NCI-H2171 treated with DMSO at 0.1 percent for 48 hours (cell line): ENCODE measurements at regions not wholly inside any gene's neighbourhood (a gene's known extent, or its start where the extent isn't known, plus 50 kb on each side); places are given as distances from the start of the nearest gene placed in this dataset.

Experiments used
- DNase-seq: peaks from one replicate; lab custom pipeline; 2025; lab: John Stamatoyannopoulos, UW

GRCh38 chr2:167504695-167505094 lies 616.4 kb downstream of the XIRP2 start:
- DNase-seq: no peak

- DNase-seq: no peak
Observed at GRCh38 chr2:167504061-167504460, 615.8 kb downstream of the XIRP2 start.

DNA sequence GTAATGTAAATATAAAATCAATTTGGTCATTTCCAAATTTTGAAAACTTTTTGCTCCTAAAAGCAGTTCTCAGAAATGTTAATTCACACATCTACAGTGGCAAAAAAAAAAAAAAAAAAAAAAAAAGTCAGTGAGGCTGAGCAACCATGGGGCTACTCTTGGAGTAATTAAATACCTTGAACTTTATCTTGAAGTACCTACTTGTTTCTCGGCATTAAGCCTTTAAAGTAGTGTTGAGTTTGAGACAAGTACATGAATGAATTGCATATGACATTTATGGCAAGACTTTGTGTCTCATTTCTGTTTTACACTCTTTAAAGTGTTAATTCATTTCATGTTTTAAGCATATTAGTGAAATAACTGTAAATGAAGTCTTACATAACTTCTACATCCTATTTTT lies 613.3 kb downstream of the XIRP2 start:
- DNase-seq: no peak

GRCh38 chr2:167493862-167494261 lies 605.6 kb downstream of the XIRP2 start:
- no peak for DNase-seq

- no peak for DNase-seq
Observed at GRCh38 chr2:167492486-167492885, 604.2 kb downstream of the XIRP2 start.

DNA sequence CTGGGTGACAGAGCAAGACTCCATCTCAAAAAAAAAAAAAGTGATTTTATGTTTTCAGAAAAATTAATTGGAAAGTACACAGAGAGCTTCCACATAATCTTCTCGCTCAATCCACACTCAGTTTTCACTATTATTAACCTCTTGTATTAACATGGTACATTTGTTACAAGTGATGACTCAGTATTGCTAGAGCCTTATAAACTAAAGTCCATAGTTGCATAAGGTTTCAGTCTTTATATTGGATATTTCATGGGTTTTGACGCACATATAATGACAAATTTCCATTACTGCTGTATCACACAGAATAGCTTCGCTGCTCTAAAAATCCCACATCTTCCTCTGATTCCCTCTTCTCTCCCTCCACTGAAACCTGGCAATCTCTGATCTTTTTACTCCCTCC lies 603.5 kb downstream of the XIRP2 start:
- no peak for DNase-seq

- DNase-seq: no peak
Observed at GRCh38 chr2:167490455-167490854, 602.2 kb downstream of the XIRP2 start.

- DNase-seq: no peak
Observed at GRCh38 chr2:167489325-167489724, 601.0 kb downstream of the XIRP2 start.

GRCh38 chr2:167487728-167488127 lies 599.4 kb downstream of the XIRP2 start:
- DNase-seq: no peak

DNA sequence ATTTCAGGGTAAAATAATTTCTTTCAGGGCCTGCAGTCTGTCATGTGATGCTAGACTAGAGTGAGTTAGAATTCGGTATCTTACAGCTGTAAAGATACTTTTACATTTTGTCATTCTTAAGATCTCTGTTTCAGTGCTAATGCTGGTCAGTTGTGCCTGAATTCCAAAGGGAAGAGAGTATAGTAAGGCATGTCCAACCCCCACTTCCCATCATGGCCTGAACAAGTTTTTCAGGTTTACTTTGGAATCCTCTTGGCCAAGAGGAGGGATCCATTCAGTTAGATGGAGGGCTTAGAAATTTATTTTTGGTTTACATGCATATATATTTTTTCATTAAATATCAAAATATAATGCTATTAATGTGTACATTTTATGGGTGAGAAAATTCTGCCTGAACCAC lies 596.6 kb downstream of the XIRP2 start:
- no peak for DNase-seq

GRCh38 chr2:167480986-167481309 lies 592.7 kb downstream of the XIRP2 start:
- DNase-seq: no peak

GRCh38 chr2:167480232-167480985 lies 592.1 kb downstream of the XIRP2 start:
- DNase-seq: no peak

GRCh38 chr2:167478196-167478595 lies 589.9 kb downstream of the XIRP2 start:
- no peak for DNase-seq

DNA sequence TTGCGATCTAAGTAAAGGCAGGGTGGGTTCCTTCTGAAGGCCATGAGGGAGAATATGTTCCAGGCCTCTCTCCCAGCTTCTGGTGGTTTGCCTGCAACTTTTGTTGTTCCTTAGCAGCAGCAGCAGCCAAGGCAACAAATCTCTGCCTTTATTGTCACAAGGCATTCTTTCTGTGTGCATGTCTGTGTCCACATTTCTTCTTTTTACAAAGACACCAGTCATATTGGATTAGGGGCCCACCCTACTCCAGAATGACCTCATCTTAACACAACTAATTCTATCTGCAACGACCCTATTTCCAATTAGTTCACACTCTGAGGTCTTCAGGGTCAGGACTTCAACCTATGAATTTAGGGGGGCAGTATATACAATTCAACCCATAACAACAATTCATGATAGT lies 587.5 kb downstream of the XIRP2 start:
- DNase-seq: no peak

- DNase-seq: no peak
Observed at GRCh38 chr2:167471734-167472133, 583.5 kb downstream of the XIRP2 start.

- no peak for DNase-seq
Observed at GRCh38 chr2:167471332-167471731, 583.1 kb downstream of the XIRP2 start.

- DNase-seq: no peak
Observed at GRCh38 chr2:167462379-167462778, 574.1 kb downstream of the XIRP2 start.

DNA sequence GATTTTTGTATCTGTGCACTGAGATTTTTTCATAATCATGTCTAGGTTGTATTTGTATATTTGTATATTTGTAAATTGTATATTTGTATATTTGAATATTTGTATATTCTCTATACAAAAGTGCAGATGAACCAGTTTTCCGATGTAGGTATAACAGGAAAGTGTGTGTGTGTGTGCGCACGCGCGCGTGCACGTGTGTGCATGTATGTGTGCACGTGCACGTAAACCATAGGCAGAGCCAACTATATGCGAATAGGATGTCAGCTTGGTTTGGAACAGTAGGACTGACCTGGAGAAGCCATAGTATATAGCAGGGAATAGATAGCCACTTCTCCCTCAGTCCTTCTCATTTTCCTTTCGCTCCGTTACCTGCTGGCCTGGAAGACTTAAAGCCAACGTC lies 565.8 kb downstream of the XIRP2 start:
- no peak for DNase-seq

GRCh38 chr2:167451496-167452289 lies 563.4 kb downstream of the XIRP2 start:
- no peak for DNase-seq

- DNase-seq: no peak
Observed at GRCh38 chr2:167450364-167450763, 562.1 kb downstream of the XIRP2 start.

GRCh38 chr2:167440382-167440781 lies 552.1 kb downstream of the XIRP2 start:
- DNase-seq: no peak

- no peak for DNase-seq
Observed at GRCh38 chr2:167438206-167438605, 549.9 kb downstream of the XIRP2 start.

- DNase-seq: no peak
Observed at GRCh38 chr2:167431949-167432348, 543.7 kb downstream of the XIRP2 start.

DNA sequence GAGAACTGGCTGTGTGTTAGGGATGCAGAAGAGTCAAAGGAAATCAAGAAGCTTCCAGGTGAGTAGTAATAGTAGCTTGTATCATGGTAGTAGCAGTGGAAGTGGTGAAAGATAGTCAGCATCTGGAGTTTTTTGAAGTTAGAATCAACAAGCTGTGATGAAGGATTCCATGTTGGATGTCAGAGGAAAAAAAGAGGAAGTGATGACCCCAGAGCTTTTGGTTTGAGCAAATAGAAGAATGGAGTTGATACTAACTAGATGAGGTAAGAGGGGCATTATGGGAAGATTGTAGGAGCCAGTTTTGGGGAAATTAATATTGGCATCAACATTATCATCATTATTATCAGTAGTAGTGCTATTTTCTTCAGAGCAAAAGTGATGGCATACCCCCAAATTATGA lies 542.2 kb downstream of the XIRP2 start:
- DNase-seq: no peak
